Brain pericyte (primary cell): ENCODE measurements at regions not wholly inside any gene's neighbourhood (a gene's known extent, or its start where the extent isn't known, plus 50 kb on each side); places are given as distances from the start of the nearest gene placed in this dataset.
A peak's percentile ranks its signal among the peaks of the same experiment; 100 is the strongest.

Source experiments
- DNase-seq: peaks from one replicate; pipeline ENCODE4 v3.0.0-alpha.2; 2012; ENCODE audit warnings: low read depth, low spot score

GRCh38 chr2:53111406-53111805, 656.2 kb upstream of the CHAC2 start:
- no peak for DNase-seq

GRCh38 chr2:53111004-53111403, 656.6 kb upstream of the CHAC2 start:
- no peak for DNase-seq

GRCh38 chr2:53108246-53108645, 659.4 kb upstream of the CHAC2 start:
- DNase-seq, result no peak

- DNase-seq, result no peak
These were observed 663.3 kb upstream of the CHAC2 start for GRCh38 chr2:53104263-53104662.

GRCh38 chr2:53103679-53104078, 663.9 kb upstream of the CHAC2 start:
- no peak for DNase-seq

GRCh38 chr2:53098696-53099078, 668.9 kb upstream of the CHAC2 start:
- DNase-seq, result no peak

- no peak for DNase-seq
These were observed 671.3 kb upstream of the CHAC2 start for GRCh38 chr2:53096351-53096750.

- DNase-seq, result no peak
These were observed 671.9 kb upstream of the CHAC2 start for GRCh38 chr2:53095664-53096063.

GRCh38 chr2:53095227-53095626, 672.4 kb upstream of the CHAC2 start:
- DNase-seq, result no peak

GRCh38 chr2:53093355-53093754, 674.2 kb upstream of the CHAC2 start:
- no peak for DNase-seq

- DNase-seq, result no peak
These were observed 676.4 kb upstream of the CHAC2 start for GRCh38 chr2:53091183-53091582.

- no peak for DNase-seq
These were observed 679.6 kb upstream of the CHAC2 start for GRCh38 chr2:53087874-53088461.

GRCh38 chr2:53087262-53087873, 680.2 kb upstream of the CHAC2 start:
- peak; percentile 12 for DNase-seq

GRCh38 chr2:53077413-53077812, 690.2 kb upstream of the CHAC2 start:
- DNase-seq, result no peak

- no peak for DNase-seq
These were observed 691.8 kb upstream of the CHAC2 start for GRCh38 chr2:53075760-53076159.

GRCh38 chr2:53067533-53067932, 700.1 kb upstream of the CHAC2 start:
- no peak for DNase-seq

- DNase-seq, result no peak
These were observed 700.5 kb upstream of the CHAC2 start for GRCh38 chr2:53067056-53067455.

- DNase-seq, result no peak
These were observed 703.5 kb upstream of the CHAC2 start for GRCh38 chr2:53064154-53064553.

GRCh38 chr2:53058526-53058925, 709.1 kb upstream of the CHAC2 start:
- DNase-seq, result no peak

- DNase-seq, result no peak
These were observed 713.7 kb upstream of the CHAC2 start for GRCh38 chr2:53053937-53054336.

- no peak for DNase-seq
These were observed 716.4 kb upstream of the CHAC2 start for GRCh38 chr2:53051157-53051556.

GRCh38 chr2:53040536-53041229, 726.9 kb upstream of the CHAC2 start:
- no peak for DNase-seq

GRCh38 chr2:53036196-53036595, 731.4 kb upstream of the CHAC2 start:
- DNase-seq, result no peak
